Peyer's patch (tissue), 4 donors: ENCODE measurements at regions not wholly inside any gene's neighbourhood (a gene's known extent, or its start where the extent isn't known, plus 50 kb on each side); places are given as distances from the start of the nearest gene placed in this dataset.
A peak's percentile ranks its signal among the peaks of the same experiment; 100 is the strongest.

ENCODE experiments used
- DNase-seq, 3 donors: peaks; one replicate each; pipeline ENCODE4 v3.0.0-alpha.2; 2017 to 2019
- H3K27ac ChIP-seq, 4 donors: fragments of 200-600 bp; sonication (generic); one replicate each; pipeline ENCODE4 v1.5.1; 2016 to 2019
- H3K27me3 ChIP-seq, 2 donors: fragments of 200-600 bp; sonication (generic); one replicate each; pipeline ENCODE4 v1.5.1; 2019
- H3K36me3 ChIP-seq, 3 donors: fragments of 200-600 bp; sonication (generic); one replicate each; pipeline ENCODE4 v1.5.1; 2016 to 2019
- H3K4me1 ChIP-seq, 4 donors: fragments of 200-600 bp; sonication (generic); one replicate each; pipeline ENCODE4 v1.5.1; 2016 to 2019
- H3K4me3 ChIP-seq, 4 donors: fragments of 200-600 bp; sonication (generic); 1 replicate in 3 of 4; 2 replicates in 1 of 4; pipeline ENCODE4 v1.5.1; 2016 to 2019; ENCODE audit warnings: mild to moderate bottlenecking in 1 of 4
- H3K9me3 ChIP-seq, 4 donors: fragments of 200-600 bp; sonication (generic); one replicate each; pipeline ENCODE4 v1.5.1; 2016 to 2019; ENCODE audit warnings: mild to moderate bottlenecking in 1 of 4
- POLR2A ChIP-seq, 2 donors: fragments of 450-650 bp; IDR thresholded peaks; one replicate each; pipeline ENCODE4 v1.5.1; 2017; ENCODE audit warnings: antibody characterized with exemption in 2 of 2, mild to moderate bottlenecking in 2 of 2, moderate library complexity in 2 of 2
- TF ChIP-seq, protein P1 (sequence below), 6 experiments: fragments of 450-650 bp in 4 of 6; fragments of 200-600 bp in 2 of 6; sonication (generic) in 1 of 6; IDR thresholded peaks; one replicate each; pipeline ENCODE4 v1.5.1; 2017 to 2019; ENCODE audit warnings: antibody characterized with exemption in 6 of 6, mild to moderate bottlenecking in 3 of 6, moderate library complexity in 1 of 6

DNA sequence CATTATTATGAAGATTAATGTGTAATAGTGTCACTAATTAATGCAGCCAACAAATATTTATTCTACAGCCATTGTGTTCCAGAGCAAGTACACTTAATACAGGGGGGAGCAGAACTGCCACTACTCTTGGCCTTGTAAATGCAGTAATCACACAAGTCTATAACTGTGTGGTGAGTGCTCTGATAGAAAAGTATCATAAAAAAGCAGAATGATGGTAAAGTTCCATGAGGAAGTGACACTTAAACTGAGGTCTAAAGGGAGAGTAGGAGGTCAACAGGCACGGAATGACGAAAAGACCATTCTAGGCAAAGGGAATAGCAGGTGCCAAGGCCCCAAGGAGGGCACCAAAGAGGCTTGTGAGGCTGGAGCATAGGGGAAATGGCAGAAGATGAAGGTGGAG is 142.9 kb downstream of the OSTF1 start:
- Histone ChIP-seq H3K4me3 (no peak overlapping the region), H3K4me1 (peaks cover 0 to 23% (median 0%) of the 10 kb centered on the region in 4 donors), H3K9me3 (peaks cover 0 to 6% (median 2%) of the 10 kb centered on the region in 4 donors), H3K27me3 (no peaks in the 10 kb centered on the region), H3K27ac (peak overlapping the region in 1 of 4 donors; percentile 77), H3K36me3 (no peaks in the 10 kb centered on the region)
- DNase-seq, result no peak
- TF ChIP-seq, protein P1, sequence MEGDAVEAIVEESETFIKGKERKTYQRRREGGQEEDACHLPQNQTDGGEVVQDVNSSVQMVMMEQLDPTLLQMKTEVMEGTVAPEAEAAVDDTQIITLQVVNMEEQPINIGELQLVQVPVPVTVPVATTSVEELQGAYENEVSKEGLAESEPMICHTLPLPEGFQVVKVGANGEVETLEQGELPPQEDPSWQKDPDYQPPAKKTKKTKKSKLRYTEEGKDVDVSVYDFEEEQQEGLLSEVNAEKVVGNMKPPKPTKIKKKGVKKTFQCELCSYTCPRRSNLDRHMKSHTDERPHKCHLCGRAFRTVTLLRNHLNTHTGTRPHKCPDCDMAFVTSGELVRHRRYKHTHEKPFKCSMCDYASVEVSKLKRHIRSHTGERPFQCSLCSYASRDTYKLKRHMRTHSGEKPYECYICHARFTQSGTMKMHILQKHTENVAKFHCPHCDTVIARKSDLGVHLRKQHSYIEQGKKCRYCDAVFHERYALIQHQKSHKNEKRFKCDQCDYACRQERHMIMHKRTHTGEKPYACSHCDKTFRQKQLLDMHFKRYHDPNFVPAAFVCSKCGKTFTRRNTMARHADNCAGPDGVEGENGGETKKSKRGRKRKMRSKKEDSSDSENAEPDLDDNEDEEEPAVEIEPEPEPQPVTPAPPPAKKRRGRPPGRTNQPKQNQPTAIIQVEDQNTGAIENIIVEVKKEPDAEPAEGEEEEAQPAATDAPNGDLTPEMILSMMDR (IDR thresholded peaks at IDR 0.05), result no peak
- TF ChIP-seq POLR2A (IDR thresholded peaks at IDR 0.05), result no peak

DNA sequence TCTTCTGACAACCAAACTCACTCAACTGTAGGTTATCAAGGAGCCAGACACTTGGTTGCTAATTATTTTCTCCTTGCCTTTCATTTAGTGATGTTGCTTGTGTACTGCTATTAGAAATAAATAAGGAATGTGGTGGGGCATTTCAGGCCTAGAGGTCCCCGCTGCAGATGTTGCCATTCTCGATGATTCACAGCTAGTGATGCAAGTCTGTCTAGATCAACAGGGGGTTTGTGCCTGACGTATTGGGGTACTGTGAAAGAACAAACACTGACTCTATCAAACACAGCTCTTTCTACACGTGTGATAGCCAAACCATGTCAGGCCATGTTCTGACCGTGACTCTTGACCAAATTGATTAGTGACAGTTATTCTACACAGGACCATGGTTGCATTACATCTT is 144.7 kb downstream of the OSTF1 start:
- H3K36me3 ChIP-seq, result no peaks in the 10 kb centered on the region
- no peak for TF ChIP-seq POLR2A (IDR thresholded peaks at IDR 0.05)
- TF ChIP-seq, protein P1 (IDR thresholded peaks at IDR 0.05), result no peak
- H3K27ac ChIP-seq, result no peak overlapping the region
- no peak overlapping the region for H3K4me3 ChIP-seq
- peaks cover 0 to 5% (median 0%) of the 10 kb centered on the region in 4 donors for H3K9me3 ChIP-seq
- H3K27me3 ChIP-seq, result no peaks in the 10 kb centered on the region
- peaks cover 0 to 23% (median 0%) of the 10 kb centered on the region in 4 donors for H3K4me1 ChIP-seq
- DNase-seq, result no peak

DNA sequence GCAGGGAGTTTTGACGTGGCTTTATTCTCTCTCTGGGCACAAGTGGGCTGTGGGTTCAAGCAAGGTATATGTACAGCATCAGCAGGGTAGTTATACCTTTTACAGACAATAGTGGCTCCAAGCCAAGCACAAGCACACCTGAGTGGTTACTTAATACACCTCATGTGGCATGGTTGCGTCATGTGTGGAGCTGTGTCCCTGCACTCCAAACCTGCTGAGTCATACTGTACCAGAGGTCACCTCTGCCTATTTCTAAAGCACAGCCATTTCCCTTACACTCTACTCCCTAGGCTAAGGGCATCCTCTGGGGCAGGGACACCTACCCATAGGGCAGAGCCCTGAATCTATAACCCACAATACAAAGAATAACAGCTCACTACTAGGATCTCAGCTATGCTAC is 147.3 kb downstream of the OSTF1 start:
- H3K4me3 ChIP-seq, result no peak overlapping the region
- DNase-seq, result peak in 1 of 3 donors; percentile 76
- H3K36me3 ChIP-seq, result no peaks in the 10 kb centered on the region
- peaks cover 0 to 5% (median 0%) of the 10 kb centered on the region in 4 donors for H3K9me3 ChIP-seq
- no peak for TF ChIP-seq POLR2A (IDR thresholded peaks at IDR 0.05)
- TF ChIP-seq, protein P1 (IDR thresholded peaks at IDR 0.05), result no peak
- peaks cover 0 to 3% (median 0%) of the 10 kb centered on the region in 4 donors for H3K4me1 ChIP-seq
- H3K27me3 ChIP-seq, result no peaks in the 10 kb centered on the region
- H3K27ac ChIP-seq, result no peak overlapping the region

DNA sequence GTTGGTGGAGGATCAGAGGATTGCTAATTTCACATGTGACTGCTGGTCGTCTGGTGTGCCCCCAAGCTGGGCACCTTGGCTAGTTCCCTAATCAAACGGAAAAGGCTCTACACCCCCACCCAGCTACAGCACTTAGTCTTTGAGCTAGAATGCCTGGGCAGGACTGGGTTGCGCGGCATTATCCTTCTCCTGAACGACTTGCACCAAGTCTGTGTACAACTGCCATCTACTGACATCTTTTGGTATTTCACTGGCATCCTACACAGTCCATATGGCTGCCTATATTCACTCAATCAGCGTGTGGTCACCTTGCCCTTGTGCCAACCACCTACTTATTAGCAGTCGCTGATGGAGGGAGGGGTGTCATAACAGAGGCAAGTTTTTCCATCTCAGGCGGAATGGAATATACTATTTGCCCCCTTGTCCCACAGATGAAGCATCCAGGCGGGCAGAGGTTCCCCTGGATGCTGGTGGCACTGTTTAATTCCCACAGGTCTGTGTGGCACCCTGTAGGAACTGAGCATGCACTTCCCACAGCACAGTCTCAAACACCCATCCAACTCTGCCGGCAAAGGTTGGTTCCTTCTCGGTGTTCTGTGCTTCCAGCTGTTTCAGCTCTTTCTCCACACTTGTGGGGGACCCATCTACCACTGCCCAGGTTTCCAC is 150.1 kb downstream of the OSTF1 start:
- Histone ChIP-seq H3K27ac (no peak overlapping the region), H3K4me3 (no peak overlapping the region), H3K36me3 (no peaks in the 10 kb centered on the region), H3K4me1 (no peaks in the 10 kb centered on the region), H3K9me3 (peaks cover 0 to 5% (median 0%) of the 10 kb centered on the region in 4 donors), H3K27me3 (no peaks in the 10 kb centered on the region)
- no peak for TF ChIP-seq POLR2A (IDR thresholded peaks at IDR 0.05)
- TF ChIP-seq, protein P1 (IDR thresholded peaks at IDR 0.05), result peak; percentile 8 to 92 (median 73)
- DNase-seq, result peak in 2 of 3 donors; percentile 56 to 71

GRCh38 chr9:75239176-75239575 is 150.9 kb downstream of the OSTF1 start:
- Histone ChIP-seq H3K4me1 (no peaks in the 10 kb centered on the region), H3K36me3 (no peaks in the 10 kb centered on the region), H3K4me3 (no peak overlapping the region), H3K27me3 (no peaks in the 10 kb centered on the region), H3K27ac (no peak overlapping the region), H3K9me3 (peaks cover 0 to 5% (median 0%) of the 10 kb centered on the region in 4 donors)
- TF ChIP-seq, protein P1 (IDR thresholded peaks at IDR 0.05), result no peak
- TF ChIP-seq POLR2A (IDR thresholded peaks at IDR 0.05), result no peak
- DNase-seq, result no peak
